GM12878 (cell line): ENCODE measurements at regions not wholly inside any gene's neighbourhood (a gene's known extent, or its start where the extent isn't known, plus 50 kb on each side); places are given as distances from the start of the nearest gene placed in this dataset.

Experiments
- BCL11A ChIP-seq: IDR thresholded peaks from 2 replicates; pipeline ENCODE4 v1.6.1; 2011; ENCODE audit warnings: low read depth, low read length
- BHLHE40 ChIP-seq, 2 experiments: fragments of 450-650 bp in 1 of 2; IDR thresholded peaks; 2 replicates each; pipeline ENCODE4 v1.6.1; 2011 to 2017; ENCODE audit warnings: low read depth in 2 of 2, borderline replicate concordance in 1 of 2, improper control_type of control experiment in 1 of 2, low read length in 1 of 2, mild to moderate bottlenecking in 1 of 2
- CBX3 ChIP-seq: fragments of 200-600 bp; sonication (generic); IDR thresholded peaks from 2 replicates; pipeline ENCODE4 v1.6.1; 2016; ENCODE audit warnings: low read depth, borderline replicate concordance
- EED ChIP-seq: sonication (generic); IDR thresholded peaks from 2 replicates; pipeline ENCODE4 v1.6.1; 2016; ENCODE audit warnings: antibody characterized with exemption, low read depth
- FOXM1 ChIP-seq: IDR thresholded peaks from 2 replicates; pipeline ENCODE4 v1.6.1; 2012; ENCODE audit warnings: low read depth, mild to moderate bottlenecking, inconsistent platforms, low read length, moderate library complexity
- RELA ChIP-seq: fragments of 450-650 bp; IDR thresholded peaks from 2 replicates; pipeline ENCODE4 v1.8.0; 2014; ENCODE audit warnings: borderline replicate concordance; ENCODE audit not compliant: partially characterized antibody
- SMAD5 ChIP-seq: IDR thresholded peaks from 2 replicates; pipeline ENCODE4 v1.6.1; 2016; ENCODE audit warnings: antibody characterized with exemption, low read depth
- SMC3 ChIP-seq: IDR thresholded peaks from 2 replicates; pipeline ENCODE4 v1.6.1; 2011; ENCODE audit warnings: low read length, improper control_type of control experiment, borderline replicate concordance
- SP1 ChIP-seq: IDR thresholded peaks from one replicate; pipeline ENCODE4 v1.6.1; 2011; ENCODE audit warnings: low read depth, low read length
- SREBF2 ChIP-seq: IDR thresholded peaks from 2 replicates; pipeline ENCODE4 v1.6.1; 2012; ENCODE audit warnings: mild to moderate bottlenecking, low read length
- TCF7 ChIP-seq: IDR thresholded peaks from 2 replicates; pipeline ENCODE4 v1.6.1; 2014; ENCODE audit warnings: antibody characterized with exemption, borderline replicate concordance
- ZBED1 ChIP-seq: IDR thresholded peaks from 2 replicates; pipeline ENCODE4 v1.6.1; 2016; ENCODE audit warnings: borderline replicate concordance
- ZBTB40 ChIP-seq: fragments of 450-650 bp; IDR thresholded peaks from 2 replicates; pipeline ENCODE4 v1.6.1; 2016; ENCODE audit warnings: mild to moderate bottlenecking, moderate library complexity, borderline replicate concordance
- ZNF592 ChIP-seq: fragments of 450-650 bp; IDR thresholded peaks from 2 replicates; pipeline ENCODE4 v1.6.1; 2017; ENCODE audit warnings: mild to moderate bottlenecking, moderate library complexity
- TF ChIP-seq, protein P1 (sequence below): fragments of 450-650 bp; IDR thresholded peaks from 2 replicates; pipeline ENCODE4 v1.6.1; 2017; ENCODE audit warnings: borderline replicate concordance
- TF ChIP-seq, protein P2 (sequence below): IDR thresholded peaks from 2 replicates; pipeline ENCODE4 v1.6.1; 2012; ENCODE audit warnings: low read depth, low read length, improper control_type of control experiment

- no peak for TF ChIP-seq ZNF592
- TF ChIP-seq, protein P1, sequence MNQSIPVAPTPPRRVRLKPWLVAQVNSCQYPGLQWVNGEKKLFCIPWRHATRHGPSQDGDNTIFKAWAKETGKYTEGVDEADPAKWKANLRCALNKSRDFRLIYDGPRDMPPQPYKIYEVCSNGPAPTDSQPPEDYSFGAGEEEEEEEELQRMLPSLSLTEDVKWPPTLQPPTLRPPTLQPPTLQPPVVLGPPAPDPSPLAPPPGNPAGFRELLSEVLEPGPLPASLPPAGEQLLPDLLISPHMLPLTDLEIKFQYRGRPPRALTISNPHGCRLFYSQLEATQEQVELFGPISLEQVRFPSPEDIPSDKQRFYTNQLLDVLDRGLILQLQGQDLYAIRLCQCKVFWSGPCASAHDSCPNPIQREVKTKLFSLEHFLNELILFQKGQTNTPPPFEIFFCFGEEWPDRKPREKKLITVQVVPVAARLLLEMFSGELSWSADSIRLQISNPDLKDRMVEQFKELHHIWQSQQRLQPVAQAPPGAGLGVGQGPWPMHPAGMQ = no peak
- TF ChIP-seq TCF7 = no peak
- TF ChIP-seq SREBF2 = no peak
- no peak for TF ChIP-seq ZBED1
- no peak for TF ChIP-seq RELA
- no peak for TF ChIP-seq BCL11A
- no peak for TF ChIP-seq EED
- TF ChIP-seq ZBTB40 = no peak
- no peak for TF ChIP-seq SMC3
- TF ChIP-seq, protein P2, sequence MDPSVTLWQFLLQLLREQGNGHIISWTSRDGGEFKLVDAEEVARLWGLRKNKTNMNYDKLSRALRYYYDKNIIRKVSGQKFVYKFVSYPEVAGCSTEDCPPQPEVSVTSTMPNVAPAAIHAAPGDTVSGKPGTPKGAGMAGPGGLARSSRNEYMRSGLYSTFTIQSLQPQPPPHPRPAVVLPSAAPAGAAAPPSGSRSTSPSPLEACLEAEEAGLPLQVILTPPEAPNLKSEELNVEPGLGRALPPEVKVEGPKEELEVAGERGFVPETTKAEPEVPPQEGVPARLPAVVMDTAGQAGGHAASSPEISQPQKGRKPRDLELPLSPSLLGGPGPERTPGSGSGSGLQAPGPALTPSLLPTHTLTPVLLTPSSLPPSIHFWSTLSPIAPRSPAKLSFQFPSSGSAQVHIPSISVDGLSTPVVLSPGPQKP = no peak
- TF ChIP-seq BHLHE40 (IDR thresholded peaks at IDR 0.05; ENCODE audit: borderline replicate concordance in 1 of 2, low read depth in 2 of 2, low read length in 1 of 2) = no peak
- TF ChIP-seq CBX3 = no peak
- no peak for TF ChIP-seq SP1
- no peak for TF ChIP-seq FOXM1
- TF ChIP-seq SMAD5 = no peak
Measured at GRCh38 chr17:69828087-69828486, 246.9 kb upstream of the KCNJ16 start (continued).
